CMK (cell line): ENCODE measurements at regions not wholly inside any gene's neighbourhood (a gene's known extent, or its start where the extent isn't known, plus 50 kb on each side); places are given as distances from the start of the nearest gene placed in this dataset.

Source experiments
- DNase-seq: peaks from one replicate; pipeline ENCODE4 v3.0.0-alpha.2; 2010; ENCODE audit warnings: low read depth

GRCh38 chr5:96035796-96036195, 74.1 kb upstream of the ELL2 start:
- DNase-seq = no peak

GRCh38 chr5:96033116-96033515, 71.5 kb upstream of the ELL2 start:
- no peak for DNase-seq

- no peak for DNase-seq
These were observed 70.2 kb upstream of the ELL2 start for GRCh38 chr5:96031811-96032261.

- no peak for DNase-seq
These were observed 69.5 kb upstream of the ELL2 start for GRCh38 chr5:96031180-96031579.

GRCh38 chr5:96026406-96027041, 64.9 kb upstream of the ELL2 start:
- no peak for DNase-seq

GRCh38 chr5:96024683-96025475, 63.2 kb upstream of the ELL2 start:
- no peak for DNase-seq

GRCh38 chr5:96023518-96023917, 61.9 kb upstream of the ELL2 start:
- DNase-seq = no peak

GRCh38 chr5:96022971-96023370, 61.3 kb upstream of the ELL2 start:
- peak; percentile 76 for DNase-seq

- no peak for DNase-seq
These were observed 56.3 kb upstream of the ELL2 start for GRCh38 chr5:96017951-96018350.

GRCh38 chr5:96016216-96016615, 54.6 kb upstream of the ELL2 start:
- no peak for DNase-seq

GRCh38 chr5:96015709-96016108, 54.1 kb upstream of the ELL2 start:
- DNase-seq = no peak

GRCh38 chr5:96014395-96014794, 52.7 kb upstream of the ELL2 start:
- DNase-seq = no peak

- no peak for DNase-seq
These were observed 51.6 kb upstream of the ELL2 start for GRCh38 chr5:96013254-96013653.

- DNase-seq = no peak
These were observed 50.7 kb upstream of the ELL2 start for GRCh38 chr5:96012399-96012798.
